NCI-H526 (cell line): ENCODE measurements at regions not wholly inside any gene's neighbourhood (a gene's known extent, or its start where the extent isn't known, plus 50 kb on each side); places are given as distances from the start of the nearest gene placed in this dataset.
A peak's percentile ranks its signal among the peaks of the same experiment; 100 is the strongest.
"Not testable (repeated sequence)": the region's sequence is repeated elsewhere in the genome, so short reads cannot be mapped to it uniquely, and the experiment has no call there.

Source experiments
- DNase-seq, 2 experiments: peaks; one replicate each; lab custom pipeline; 2025; lab: John Stamatoyannopoulos, UW

DNA sequence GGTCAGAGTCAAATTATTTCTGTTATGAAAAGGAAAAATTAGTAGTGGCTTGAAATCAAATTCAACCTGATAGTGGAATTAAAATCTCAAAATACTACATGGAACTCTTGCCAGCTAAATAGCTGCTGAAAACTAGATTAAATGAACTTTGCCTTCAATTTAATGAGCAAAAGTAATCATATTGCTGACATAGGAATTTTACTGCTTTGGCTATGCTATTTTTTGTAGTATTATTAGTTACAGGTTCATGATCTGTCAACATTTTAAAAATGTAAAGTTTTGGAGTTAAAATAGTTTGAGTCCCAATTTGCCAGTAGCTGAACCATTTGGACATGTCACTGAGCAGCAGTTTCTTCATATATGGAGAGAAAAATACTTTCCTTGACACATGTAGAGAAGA lies 81.4 kb downstream of the RERGL start:
- no peak for DNase-seq

DNA sequence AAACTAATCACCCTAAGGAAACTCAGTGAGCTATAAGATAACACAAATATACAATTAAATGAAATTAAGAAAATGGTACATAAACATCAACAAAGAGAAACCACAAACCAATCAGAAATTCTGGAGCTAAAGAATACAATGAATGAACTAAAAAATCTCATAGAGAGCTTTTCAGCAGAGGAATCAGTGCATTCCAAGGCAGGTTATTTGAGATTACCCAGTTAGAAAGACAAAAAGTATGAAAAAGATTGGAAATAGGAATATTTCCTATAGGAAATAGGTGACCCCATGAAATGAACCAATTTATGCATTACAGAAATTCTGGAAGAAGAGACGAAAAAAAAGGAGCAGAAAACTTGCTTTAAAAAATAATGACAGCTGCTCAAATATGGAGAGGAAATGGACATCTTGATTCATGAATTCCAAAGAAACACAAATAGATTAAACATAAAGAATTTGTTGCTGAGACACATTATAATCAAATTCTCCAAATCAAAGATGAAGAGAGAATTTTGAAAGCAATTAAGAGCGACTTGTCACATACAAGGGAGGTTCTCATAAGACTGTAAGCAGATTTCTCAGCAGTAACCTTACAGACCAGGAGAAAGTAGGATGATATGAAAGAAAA lies 90.7 kb downstream of the RERGL start:
- DNase-seq, result no peak

- peak in 1 of 2 experiments; percentile 32 for DNase-seq
Observed at GRCh38 chr12:17992002-17992656, 97.9 kb downstream of the RERGL start.

- DNase-seq, result no peak
Observed at GRCh38 chr12:17982556-17982955, 107.4 kb downstream of the RERGL start.

DNA sequence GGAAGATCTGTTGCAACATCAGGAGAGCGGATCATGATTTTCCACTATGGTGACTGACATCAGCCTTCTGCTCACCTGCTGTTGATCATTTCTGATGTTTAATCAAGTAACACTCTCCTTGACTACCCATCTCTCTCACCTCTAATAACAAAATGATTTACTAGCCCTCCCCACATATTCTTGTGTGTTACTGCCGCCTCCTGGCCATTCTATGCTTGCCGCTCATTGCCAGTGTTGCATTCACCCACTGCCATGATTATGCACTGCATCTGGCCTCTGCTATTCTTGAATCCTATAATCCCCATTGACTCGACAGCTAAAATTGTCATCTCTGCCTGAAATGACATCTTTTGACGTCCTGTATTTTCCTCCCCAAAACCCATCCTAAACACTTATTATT lies 113.8 kb downstream of the RERGL start:
- DNase-seq, result peak in 1 of 2 experiments; percentile 6

GRCh38 chr12:17975763-17976162 lies 114.2 kb downstream of the RERGL start:
- no peak for DNase-seq

DNA sequence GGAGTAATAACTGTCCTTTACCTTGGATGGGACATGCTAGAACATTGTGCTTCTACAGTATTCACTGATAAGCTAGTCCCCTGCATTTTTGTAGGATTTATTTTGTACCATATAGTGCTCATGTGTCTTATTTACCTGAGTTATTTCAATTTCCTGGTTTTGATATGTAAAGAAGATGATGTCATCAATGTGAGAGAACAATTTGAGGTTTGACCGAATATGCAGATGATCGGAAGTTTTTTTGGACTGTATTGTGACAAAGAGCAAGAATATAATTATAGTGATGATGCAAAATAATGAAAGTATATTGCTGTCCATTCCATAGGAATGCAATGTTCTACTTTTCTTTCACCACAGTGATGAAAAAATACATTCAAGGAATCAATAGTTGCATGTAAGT lies 114.8 kb downstream of the RERGL start:
- DNase-seq, result no peak

DNA sequence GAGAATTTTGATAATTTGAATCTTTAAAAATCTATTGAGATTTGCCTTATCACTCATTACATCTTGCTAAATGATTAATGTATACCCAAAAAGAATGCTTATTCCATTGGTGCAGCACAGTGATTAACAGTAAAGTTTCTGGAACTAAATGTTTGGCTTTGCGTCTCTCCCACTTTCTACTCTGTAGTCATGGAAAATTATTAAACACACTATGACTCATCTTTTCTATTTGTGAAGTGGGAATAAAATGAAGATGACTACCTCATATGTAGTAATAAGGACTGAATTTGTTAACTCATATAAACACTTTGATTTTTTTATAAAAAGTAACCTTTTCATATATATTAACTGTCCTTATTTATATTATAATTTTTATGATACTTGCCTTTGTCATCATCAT lies 118.1 kb downstream of the RERGL start:
- no peak for DNase-seq

GRCh38 chr12:17954788-17955187 lies 135.2 kb downstream of the RERGL start:
- DNase-seq, result no peak

DNA sequence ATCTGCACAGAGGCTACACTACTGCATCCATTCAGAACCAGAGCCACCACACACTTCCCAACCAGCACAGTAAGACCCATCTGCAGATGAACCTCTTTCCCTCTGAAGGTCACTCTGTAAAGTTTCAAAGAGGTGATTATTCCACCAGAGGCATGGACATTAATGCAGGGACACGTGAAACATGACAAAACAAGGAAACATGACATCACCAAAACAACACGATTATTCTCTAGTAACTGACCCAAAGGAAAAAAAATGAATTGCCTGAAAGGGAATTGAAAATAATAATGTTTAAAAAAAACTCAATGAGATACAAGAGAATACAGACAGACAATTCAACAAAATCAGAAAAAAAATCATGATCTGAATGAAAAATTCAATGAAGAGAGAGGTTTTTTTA lies 139.1 kb downstream of the RERGL start:
- no peak for DNase-seq

DNA sequence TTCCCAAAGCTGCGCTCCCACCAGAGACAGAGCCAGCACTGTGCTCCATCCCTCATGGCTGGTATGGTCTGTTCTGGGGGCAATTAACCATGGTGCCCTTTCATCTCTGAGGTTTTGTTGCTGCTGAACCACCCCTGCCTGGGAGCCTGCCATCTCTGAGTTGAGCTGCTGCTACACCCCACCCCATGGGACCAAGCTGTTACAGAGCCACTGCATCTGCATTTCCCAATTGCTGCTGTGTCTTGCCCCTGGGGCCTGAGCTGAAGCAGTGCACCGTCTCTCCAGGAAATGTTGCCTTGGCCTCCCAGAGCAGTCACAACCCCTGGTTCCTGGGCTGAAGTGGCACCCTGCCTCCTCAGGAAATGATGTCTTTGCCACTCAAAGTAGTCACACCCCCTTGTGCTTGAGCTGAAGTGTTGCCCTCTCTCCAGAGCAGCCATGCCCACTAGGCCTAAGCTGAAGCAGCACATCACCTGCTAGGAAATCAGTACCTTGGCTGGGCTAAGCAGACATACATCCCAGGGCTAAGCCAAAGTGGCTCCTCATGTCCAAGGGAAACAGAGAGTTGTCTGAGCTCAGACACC lies 140.3 kb downstream of the RERGL start:
- no peak for DNase-seq

DNA sequence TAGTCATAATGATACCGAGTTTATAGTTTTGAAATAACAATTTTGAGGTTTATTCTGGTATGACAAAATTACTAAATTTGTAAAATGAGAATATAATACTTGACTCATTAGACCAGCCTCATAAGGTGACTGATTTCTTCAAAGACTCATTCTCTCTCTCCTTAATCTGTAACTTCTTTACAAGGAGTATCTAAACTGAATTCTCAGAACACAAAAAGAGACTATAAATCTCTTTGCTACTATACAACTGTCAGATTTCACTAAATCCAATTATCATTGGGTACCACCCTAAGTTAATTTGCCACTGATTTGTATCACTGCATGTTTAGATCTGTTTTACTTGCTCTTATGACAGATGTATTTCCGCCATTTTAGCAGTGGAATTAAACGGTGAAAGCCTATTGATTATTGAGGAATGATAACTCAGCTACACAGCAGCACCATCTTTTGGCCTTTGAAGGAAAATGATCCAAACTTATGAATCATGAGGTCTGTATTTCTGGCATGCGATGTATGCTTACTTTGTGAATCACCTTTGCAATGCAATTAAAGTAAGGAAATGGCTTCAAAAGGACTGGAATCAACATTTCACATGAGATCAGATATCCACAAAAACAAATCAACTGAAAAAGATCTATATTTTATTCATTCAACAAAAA lies 161.2 kb downstream of the RERGL start:
- peak in 1 of 2 experiments; percentile 4 for DNase-seq

DNA sequence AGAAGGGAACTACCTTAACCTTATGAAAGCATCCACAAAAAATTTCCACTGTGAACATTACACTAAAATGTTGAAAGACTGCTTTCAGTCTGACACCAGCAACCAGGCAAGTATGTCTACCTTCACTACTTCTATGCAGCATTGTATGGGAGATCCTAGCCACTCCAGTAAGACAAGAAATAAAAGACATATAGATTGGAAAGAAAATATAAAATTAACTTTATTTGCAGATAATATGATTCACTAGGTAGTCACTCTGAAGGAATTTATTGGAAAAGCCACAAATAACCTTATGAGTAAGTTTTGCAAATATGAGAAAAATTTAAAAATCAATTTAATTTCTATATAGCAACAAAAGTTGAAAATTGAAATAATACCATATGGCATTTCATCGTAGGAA lies 172.0 kb downstream of the RERGL start:
- DNase-seq, result no peak

- DNase-seq, result no peak
Observed at GRCh38 chr12:17884581-17884980, 205.4 kb downstream of the RERGL start.

DNA sequence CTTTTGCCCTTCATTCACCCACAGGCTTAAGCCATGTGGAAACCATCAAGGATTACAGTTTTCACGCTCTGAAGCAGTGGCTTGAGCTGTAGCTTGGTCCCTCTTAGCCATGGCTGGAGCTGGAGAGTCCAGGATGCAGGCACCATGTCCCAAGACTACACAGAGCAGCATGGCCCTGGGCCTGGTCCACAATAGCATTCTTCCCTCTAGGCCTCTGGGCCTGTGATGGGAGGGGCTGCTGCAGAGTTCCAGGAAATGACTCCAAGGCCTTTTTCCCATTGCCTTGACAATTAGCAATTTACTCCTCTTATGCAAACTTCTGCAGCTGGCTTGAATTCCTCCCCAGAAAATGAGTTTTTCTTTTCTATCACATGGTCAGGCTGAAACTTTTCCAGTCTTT lies 211.3 kb downstream of the RERGL start:
- DNase-seq, result no peak

DNA sequence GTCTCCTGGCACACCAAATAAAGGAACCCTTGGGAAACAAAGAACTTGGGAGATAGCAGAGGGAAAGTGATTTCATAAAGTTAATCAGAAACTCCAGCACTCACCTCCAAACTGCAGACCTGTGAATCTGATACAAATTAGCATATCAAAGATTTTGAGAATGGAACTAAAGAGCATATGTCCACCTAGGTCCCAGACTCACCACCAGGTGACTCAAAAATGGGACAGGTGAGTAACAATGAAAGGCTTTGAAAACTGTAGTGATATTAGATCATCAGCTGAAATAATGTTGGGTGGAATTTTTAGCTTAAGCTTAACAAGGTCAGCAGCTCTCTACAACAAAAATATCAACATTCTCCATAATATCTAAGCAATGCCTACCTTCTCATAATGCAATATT lies 214.8 kb downstream of the RERGL start:
- no peak for DNase-seq

DNA sequence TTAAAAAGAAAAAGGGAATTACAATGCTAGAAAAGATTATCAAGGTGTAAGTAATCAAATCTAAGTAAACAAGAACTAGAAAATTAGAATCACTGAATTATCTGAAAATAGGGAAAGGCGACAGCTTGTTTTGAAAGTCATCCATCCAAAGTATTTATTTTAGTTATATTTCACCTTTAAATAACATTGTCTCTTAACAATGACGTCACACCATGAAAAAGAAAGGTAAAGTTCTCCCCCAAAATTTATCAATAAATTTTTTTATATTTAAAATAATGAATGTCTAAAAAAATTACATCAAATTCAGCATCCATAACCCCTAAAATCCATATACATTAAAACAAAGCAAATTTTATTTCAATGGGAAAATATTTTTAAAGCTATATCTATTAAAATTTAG lies 223.2 kb downstream of the RERGL start:
- no peak for DNase-seq

DNA sequence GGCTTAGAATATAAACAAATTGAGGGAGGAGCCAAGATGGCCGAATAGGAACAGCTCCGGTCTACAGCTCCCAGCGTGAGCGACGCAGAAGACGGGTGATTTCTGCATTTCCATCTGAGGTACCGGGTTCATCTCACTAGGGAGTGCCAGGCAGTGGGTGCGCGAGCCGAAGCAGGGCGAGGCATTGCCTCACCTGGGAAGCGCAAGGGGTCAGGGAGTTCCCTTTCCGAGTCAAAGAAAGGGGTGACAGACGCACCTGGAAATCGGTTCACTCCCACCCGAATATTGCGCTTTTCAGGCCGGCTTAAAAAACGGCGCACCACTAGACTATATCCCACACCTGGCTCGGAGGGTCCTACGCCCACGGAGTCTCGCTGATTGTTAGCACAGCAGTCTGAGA lies 234.4 kb downstream of the RERGL start:
- DNase-seq, result not testable (repeated sequence)

- DNase-seq, result no peak
Observed at GRCh38 chr12:17853054-17853453, 236.9 kb downstream of the RERGL start.

DNA sequence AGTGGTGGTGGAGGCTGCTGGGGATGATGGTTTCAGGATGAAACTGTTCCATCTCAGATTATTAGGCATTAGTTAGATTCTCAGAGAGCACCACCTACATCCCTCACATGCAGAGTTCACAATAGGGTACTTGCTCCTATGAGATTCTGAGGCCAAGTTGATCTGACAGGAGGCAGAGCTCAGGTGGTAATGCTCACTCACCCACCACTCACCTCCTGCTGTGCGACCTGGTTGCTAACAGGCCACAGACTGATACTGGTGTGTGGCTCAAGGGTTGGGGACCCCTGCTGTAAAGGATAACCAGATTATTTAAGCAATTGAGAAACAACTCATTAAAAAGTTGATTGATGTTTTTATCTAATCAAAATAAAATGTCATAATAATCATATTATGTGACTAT lies 248.5 kb downstream of the RERGL start:
- no peak for DNase-seq

DNA sequence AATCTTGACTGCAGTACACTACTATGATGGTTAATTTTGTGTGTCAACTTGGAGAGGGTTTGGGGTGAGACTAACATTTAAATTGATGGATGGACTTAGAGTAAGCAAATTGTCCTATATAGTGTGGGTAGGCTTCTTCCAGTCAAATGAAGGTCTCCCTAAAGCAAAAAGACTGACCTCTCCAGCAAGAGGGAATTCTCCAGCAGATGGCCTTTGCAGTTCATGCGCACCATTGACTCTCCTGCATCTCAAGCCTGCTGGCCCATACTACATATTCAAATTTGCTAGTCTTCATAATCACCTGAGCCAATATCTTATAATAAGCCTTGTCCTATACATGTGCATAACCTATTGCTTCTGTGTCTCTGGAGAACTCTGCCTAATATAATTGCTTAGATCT lies 260.2 kb downstream of the RERGL start:
- DNase-seq, result peak in 1 of 2 experiments; percentile 20

GRCh38 chr12:17818931-17819330 lies 271.1 kb downstream of the RERGL start:
- DNase-seq, result no peak

DNA sequence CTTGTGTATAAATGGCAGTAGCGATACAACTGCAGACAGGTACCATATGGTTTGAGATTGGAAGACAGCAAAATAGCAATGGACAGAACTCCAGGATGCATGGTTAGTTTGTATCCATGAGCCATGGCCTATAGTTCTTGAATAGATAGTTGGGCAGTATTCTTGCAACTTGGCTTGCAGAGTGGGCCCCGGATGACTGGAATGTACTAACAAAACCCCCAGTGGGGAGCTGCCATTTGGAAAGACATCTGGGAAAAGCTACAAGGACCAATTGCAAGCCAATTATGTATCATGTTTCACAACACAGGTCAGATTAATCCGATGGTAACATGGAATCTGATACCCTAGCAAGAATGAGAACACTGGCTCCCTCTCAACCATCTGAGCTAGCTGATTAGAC lies 279.6 kb downstream of the RERGL start:
- DNase-seq, result no peak
